Globus pallidus (tissue), 1 donor: ENCODE measurements at regions not wholly inside any gene's neighbourhood (a gene's known extent, or its start where the extent isn't known, plus 50 kb on each side); places are given as distances from the start of the nearest gene placed in this dataset.

Experiments used
- DNase-seq: peaks from one replicate; pipeline ENCODE4 v3.0.0-alpha.2; 2015; ENCODE audit warnings: low spot score

- DNase-seq: no peak
These were observed 58.9 kb upstream of the FAM9C start for GRCh38 chrX:13103188-13103913.

GRCh38 chrX:13102636-13103035, 58.2 kb upstream of the FAM9C start:
- DNase-seq: no peak

GRCh38 chrX:13101441-13102139, 57.2 kb upstream of the FAM9C start:
- no peak for DNase-seq

- DNase-seq: no peak
These were observed 54.7 kb upstream of the FAM9C start for GRCh38 chrX:13099121-13099520.

GRCh38 chrX:13096728-13097127, 52.3 kb upstream of the FAM9C start:
- DNase-seq: no peak

GRCh38 chrX:13094828-13095341, 50.5 kb upstream of the FAM9C start:
- DNase-seq: no peak

- DNase-seq: no peak
These were observed 50.0 kb upstream of the FAM9C start for GRCh38 chrX:13094374-13094773.
